ENCODE measurements at regions not wholly inside any gene's neighbourhood (a gene's known extent, or its start where the extent isn't known, plus 50 kb on each side); places are given as distances from the start of the nearest gene placed in this dataset.
A peak's percentile ranks its signal among the peaks of the same experiment; 100 is the strongest.
"Not testable (repeated sequence)": the region's sequence is repeated elsewhere in the genome, so short reads cannot be mapped to it uniquely, and the experiment has no call there.

- ChIA-PET CTCF (no interaction called here), POLR2A (no interaction called here)
- H3K36me3 Mint-ChIP-seq = no peaks in the 10 kb centered on the region
- peak overlapping the region; percentile 35 for H3K27ac ChIP-seq (ENCODE audit: low read depth, low read length)
- no peak overlapping the region for H3K27ac Mint-ChIP-seq
- H3K36me3 ChIP-seq (ENCODE audit: insufficient read depth, low read length) = no peaks in the 10 kb centered on the region
- H3K4me1 ChIP-seq (ENCODE audit: insufficient read depth, low read length) = no peaks in the 10 kb centered on the region
- no peak overlapping the region for H3K4me3 ChIP-seq (ENCODE audit: low read length)
- peaks cover 2 to 32% (median 4%) of the 10 kb centered on the region in 5 donors for H3K9me3 Mint-ChIP-seq
- H3K9me3 ChIP-seq (ENCODE audit: low read length) = no peaks in the 10 kb centered on the region
- H3K27me3 ChIP-seq (ENCODE audit: insufficient read depth, low read length, poor library complexity, severe bottlenecking) = no peaks in the 10 kb centered on the region
- H3K4me3 Mint-ChIP-seq = no peak overlapping the region
- H3K27me3 Mint-ChIP-seq = no peaks in the 10 kb centered on the region
- DNase-seq = no peak
- no peaks in the 10 kb centered on the region for H3K4me1 Mint-ChIP-seq
Observed at GRCh38 chr18:30675493-30675892, 367.0 kb downstream of the DSC3 start.

- Mint-ChIP-seq H3K36me3 (no peaks in the 10 kb centered on the region), H3K27ac (no peak overlapping the region), H3K4me3 (no peak overlapping the region), H3K4me1 (no peaks in the 10 kb centered on the region), H3K9me3 (peaks cover 4 to 32% (median 7%) of the 10 kb centered on the region in 5 donors), H3K27me3 (no peaks in the 10 kb centered on the region)
- Histone ChIP-seq H3K4me1 (ENCODE audit: insufficient read depth, low read length) (no peaks in the 10 kb centered on the region), H3K36me3 (ENCODE audit: insufficient read depth, low read length) (no peaks in the 10 kb centered on the region), H3K27ac (ENCODE audit: low read depth, low read length) (peak overlapping the region; percentile 35), H3K27me3 (ENCODE audit: insufficient read depth, low read length, poor library complexity, severe bottlenecking) (no peaks in the 10 kb centered on the region), H3K9me3 (ENCODE audit: low read length) (no peaks in the 10 kb centered on the region), H3K4me3 (ENCODE audit: low read length) (no peak overlapping the region)
- CTCF ChIA-PET = no interaction called here
- POLR2A ChIA-PET = no interaction called here
- no peak for DNase-seq
Observed at GRCh38 chr18:30675072-30675471, 367.5 kb downstream of the DSC3 start.

- no peaks in the 10 kb centered on the region for H3K27me3 ChIP-seq (ENCODE audit: insufficient read depth, low read length, poor library complexity, severe bottlenecking)
- H3K4me3 Mint-ChIP-seq = no peak overlapping the region
- no peaks in the 10 kb centered on the region for H3K27me3 Mint-ChIP-seq
Observed at GRCh38 chr18:30674596-30674995, 367.9 kb downstream of the DSC3 start.

GRCh38 chr18:30672439-30672838, 370.1 kb downstream of the DSC3 start:
- H3K4me1 Mint-ChIP-seq; H3K4me3 Mint-ChIP-seq; H3K27ac Mint-ChIP-seq; H3K9me3 ChIP-seq (ENCODE audit: low read length); H3K36me3 ChIP-seq (ENCODE audit: insufficient read depth, low read length); H3K27me3 ChIP-seq (ENCODE audit: insufficient read depth, low read length, poor library complexity, severe bottlenecking); H3K27me3 Mint-ChIP-seq; H3K36me3 Mint-ChIP-seq; H3K27ac ChIP-seq (ENCODE audit: low read depth, low read length); POLR2A ChIA-PET; H3K4me3 ChIP-seq (ENCODE audit: low read length); H3K4me1 ChIP-seq (ENCODE audit: insufficient read depth, low read length); CTCF ChIA-PET; DNase-seq: not testable (repeated sequence)
- H3K9me3 Mint-ChIP-seq = peaks cover 4 to 36% (median 10%) of the 10 kb centered on the region in 5 donors

More at GRCh38 chr18:30674596-30674995, 367.9 kb downstream of the DSC3 start:
- Histone ChIP-seq H3K4me3 (ENCODE audit: low read length) (no peak overlapping the region), H3K36me3 (ENCODE audit: insufficient read depth, low read length) (no peaks in the 10 kb centered on the region), H3K27ac (ENCODE audit: low read depth, low read length) (no peak overlapping the region), H3K4me1 (ENCODE audit: insufficient read depth, low read length) (no peaks in the 10 kb centered on the region), H3K9me3 (ENCODE audit: low read length) (no peaks in the 10 kb centered on the region)
- no peaks in the 10 kb centered on the region for H3K36me3 Mint-ChIP-seq
- ChIA-PET POLR2A (no interaction called here), CTCF (no interaction called here)
- no peak for DNase-seq
- no peaks in the 10 kb centered on the region for H3K4me1 Mint-ChIP-seq
- H3K27ac Mint-ChIP-seq = no peak overlapping the region
- peaks cover 4 to 32% (median 7%) of the 10 kb centered on the region in 5 donors for H3K9me3 Mint-ChIP-seq

- Histone ChIP-seq H3K27me3 (ENCODE audit: insufficient read depth, low read length, poor library complexity, severe bottlenecking) (no peaks in the 10 kb centered on the region), H3K9me3 (ENCODE audit: low read length) (no peaks in the 10 kb centered on the region), H3K4me3 (ENCODE audit: low read length) (no peak overlapping the region), H3K27ac (ENCODE audit: low read depth, low read length) (no peak overlapping the region), H3K4me1 (ENCODE audit: insufficient read depth, low read length) (no peaks in the 10 kb centered on the region), H3K36me3 (ENCODE audit: insufficient read depth, low read length) (no peaks in the 10 kb centered on the region)
- no peak for DNase-seq
- no peaks in the 10 kb centered on the region for H3K36me3 Mint-ChIP-seq
- peaks cover 0 to 37% (median 13%) of the 10 kb centered on the region in 5 donors for H3K9me3 Mint-ChIP-seq
- H3K27ac Mint-ChIP-seq = no peak overlapping the region
- CTCF ChIA-PET = no interaction called here
- no peaks in the 10 kb centered on the region for H3K27me3 Mint-ChIP-seq
- no peaks in the 10 kb centered on the region for H3K4me1 Mint-ChIP-seq
- no peak overlapping the region for H3K4me3 Mint-ChIP-seq
- POLR2A ChIA-PET = no interaction called here
Observed at GRCh38 chr18:30658306-30658705, 384.2 kb downstream of the DSC3 start.

GRCh38 chr18:30652387-30652786, 390.2 kb downstream of the DSC3 start:
- Histone ChIP-seq H3K27me3 (ENCODE audit: insufficient read depth, low read length, poor library complexity, severe bottlenecking) (no peaks in the 10 kb centered on the region), H3K4me1 (ENCODE audit: insufficient read depth, low read length) (no peaks in the 10 kb centered on the region), H3K9me3 (ENCODE audit: low read length) (no peaks in the 10 kb centered on the region), H3K4me3 (ENCODE audit: low read length) (no peak overlapping the region), H3K27ac (ENCODE audit: low read depth, low read length) (no peak overlapping the region), H3K36me3 (ENCODE audit: insufficient read depth, low read length) (no peaks in the 10 kb centered on the region)
- Mint-ChIP-seq H3K9me3 (peaks cover 0 to 24% (median 4%) of the 10 kb centered on the region in 5 donors), H3K4me3 (no peak overlapping the region), H3K36me3 (no peaks in the 10 kb centered on the region), H3K27me3 (no peaks in the 10 kb centered on the region), H3K4me1 (no peaks in the 10 kb centered on the region), H3K27ac (no peak overlapping the region)
- ChIA-PET POLR2A (no interaction called here), CTCF (no interaction called here)
- no peak for DNase-seq

GRCh38 chr18:30650499-30650898, 392.0 kb downstream of the DSC3 start:
- ChIA-PET CTCF (no interaction called here), POLR2A (no interaction called here)
- Histone ChIP-seq H3K36me3 (ENCODE audit: insufficient read depth, low read length) (no peaks in the 10 kb centered on the region), H3K9me3 (ENCODE audit: low read length) (no peaks in the 10 kb centered on the region), H3K27me3 (ENCODE audit: insufficient read depth, low read length, poor library complexity, severe bottlenecking) (no peaks in the 10 kb centered on the region), H3K4me3 (ENCODE audit: low read length) (no peak overlapping the region), H3K27ac (ENCODE audit: low read depth, low read length) (no peak overlapping the region), H3K4me1 (ENCODE audit: insufficient read depth, low read length) (no peaks in the 10 kb centered on the region)
- peaks cover 0 to 15% (median 0%) of the 10 kb centered on the region in 5 donors for H3K9me3 Mint-ChIP-seq
- H3K4me1 Mint-ChIP-seq = no peaks in the 10 kb centered on the region
- DNase-seq = no peak
- H3K4me3 Mint-ChIP-seq = no peak overlapping the region
- no peaks in the 10 kb centered on the region for H3K36me3 Mint-ChIP-seq
- no peak overlapping the region for H3K27ac Mint-ChIP-seq
- no peaks in the 10 kb centered on the region for H3K27me3 Mint-ChIP-seq

GRCh38 chr18:30644158-30644557, 398.4 kb downstream of the DSC3 start:
- H3K4me1 Mint-ChIP-seq = no peaks in the 10 kb centered on the region
- H3K4me3 ChIP-seq (ENCODE audit: low read length) = no peak overlapping the region
- ChIA-PET CTCF (no interaction called here), POLR2A (no interaction called here)
- H3K9me3 ChIP-seq (ENCODE audit: low read length) = no peaks in the 10 kb centered on the region
- no peak overlapping the region for H3K4me3 Mint-ChIP-seq
- no peaks in the 10 kb centered on the region for H3K36me3 Mint-ChIP-seq
- H3K27me3 Mint-ChIP-seq = no peaks in the 10 kb centered on the region
- H3K9me3 Mint-ChIP-seq = peaks cover 0 to 32% (median 7%) of the 10 kb centered on the region in 5 donors
- no peak overlapping the region for H3K27ac Mint-ChIP-seq
- no peak for DNase-seq
- H3K4me1 ChIP-seq (ENCODE audit: insufficient read depth, low read length) = no peaks in the 10 kb centered on the region
- no peak overlapping the region for H3K27ac ChIP-seq (ENCODE audit: low read depth, low read length)
- no peaks in the 10 kb centered on the region for H3K36me3 ChIP-seq (ENCODE audit: insufficient read depth, low read length)
- no peaks in the 10 kb centered on the region for H3K27me3 ChIP-seq (ENCODE audit: insufficient read depth, low read length, poor library complexity, severe bottlenecking)

GRCh38 chr18:30639361-30639760, 403.2 kb downstream of the DSC3 start:
- no peaks in the 10 kb centered on the region for H3K36me3 ChIP-seq (ENCODE audit: insufficient read depth, low read length)
- no peak overlapping the region for H3K27ac Mint-ChIP-seq
- H3K4me1 ChIP-seq (ENCODE audit: insufficient read depth, low read length) = no peaks in the 10 kb centered on the region
- no peak overlapping the region for H3K27ac ChIP-seq (ENCODE audit: low read depth, low read length)
- H3K9me3 Mint-ChIP-seq = peaks cover 4 to 32% (median 15%) of the 10 kb centered on the region in 5 donors
- no peaks in the 10 kb centered on the region for H3K27me3 ChIP-seq (ENCODE audit: insufficient read depth, low read length, poor library complexity, severe bottlenecking)
- no peak for DNase-seq
- H3K4me1 Mint-ChIP-seq = no peaks in the 10 kb centered on the region
- ChIA-PET CTCF (no interaction called here), POLR2A (no interaction called here)
- no peaks in the 10 kb centered on the region for H3K9me3 ChIP-seq (ENCODE audit: low read length)
- H3K27me3 Mint-ChIP-seq = no peaks in the 10 kb centered on the region
- no peak overlapping the region for H3K4me3 ChIP-seq (ENCODE audit: low read length)
- H3K4me3 Mint-ChIP-seq = no peak overlapping the region
- no peaks in the 10 kb centered on the region for H3K36me3 Mint-ChIP-seq

Measured in CD8-positive, alpha-beta memory T cell (primary cell).